Thoracic aorta (tissue), 2 donors: ENCODE measurements at regions not wholly inside any gene's neighbourhood (a gene's known extent, or its start where the extent isn't known, plus 50 kb on each side); places are given as distances from the start of the nearest gene placed in this dataset.

ENCODE experiments used
- ATAC-seq: fragments of 150-250 bp; one replicate; pipeline ENCODE4 v1.8.0; 2017; ENCODE audit warnings: low read depth; ENCODE audit not compliant: insufficient number of reproducible peaks, low FRiP score
- DNase-seq: peaks from one replicate; pipeline ENCODE4 v3.0.0-alpha.2; 2020; ENCODE audit warnings: low spot score
- H3K27ac ChIP-seq, 2 donors: fragments of 200-600 bp; sonication (generic); 1 replicate in 1 of 2; 2 replicates in 1 of 2; pipeline ENCODE4 v1.5.1; 2016; ENCODE audit warnings: mild to moderate bottlenecking in 2 of 2, moderate library complexity in 2 of 2
- H3K27me3 ChIP-seq: fragments of 200-600 bp; sonication (generic); replicated peaks from 2 replicates; pipeline ENCODE4 v1.6.0; 2016; ENCODE audit warnings: mild to moderate bottlenecking; ENCODE audit not compliant: insufficient read depth
- H3K36me3 ChIP-seq: fragments of 200-600 bp; sonication (generic); one replicate; pipeline ENCODE4 v1.5.1; 2016
- H3K4me1 ChIP-seq, 2 donors: fragments of 200-600 bp; sonication (generic); 1 replicate in 1 of 2; 2 replicates in 1 of 2; pipeline versions ENCODE4 v1.5.1 to v1.6.0; 2016; ENCODE audit warnings: low read depth in 2 of 2, mild to moderate bottlenecking in 1 of 2; ENCODE audit not compliant: control insufficient read depth in 1 of 2
- H3K4me3 ChIP-seq: fragments of 200-600 bp; sonication (generic); 2 replicates; pipeline ENCODE4 v1.5.1; 2016; ENCODE audit warnings: mild to moderate bottlenecking
- H3K9me3 ChIP-seq: fragments of 200-600 bp; sonication (generic); 2 replicates; pipeline ENCODE4 v1.5.1; 2016
- CTCF ChIP-seq: fragments of 200-600 bp; sonication (generic); IDR thresholded peaks from one replicate; pipeline ENCODE4 v1.5.1; 2019; ENCODE audit warnings: antibody characterized with exemption

- no peaks in the 10 kb centered on the region for H3K36me3 ChIP-seq
- no peaks in the 10 kb centered on the region for H3K27me3 ChIP-seq
- no peak for TF ChIP-seq CTCF
- no peak overlapping the region for H3K27ac ChIP-seq
- H3K9me3 ChIP-seq: peaks cover 6% of the 10 kb centered on the region
- H3K4me1 ChIP-seq: no peaks in the 10 kb centered on the region
- ATAC-seq (no peak), DNase-seq (no peak)
- no peak overlapping the region for H3K4me3 ChIP-seq
These were observed 1087.7 kb upstream of the ARRDC3 start for GRCh38 chr5:92470770-92471169.

- Histone ChIP-seq H3K27ac (no peak overlapping the region), H3K4me1 (no peaks in the 10 kb centered on the region), H3K4me3 (no peak overlapping the region), H3K36me3 (no peaks in the 10 kb centered on the region), H3K27me3 (no peaks in the 10 kb centered on the region), H3K9me3 (peaks cover 5% of the 10 kb centered on the region)
- DNase-seq (no peak), ATAC-seq (no peak)
- no peak for TF ChIP-seq CTCF
These were observed 1085.2 kb upstream of the ARRDC3 start for GRCh38 chr5:92468295-92468694.

- ATAC-seq: no peak
- no peak for TF ChIP-seq CTCF
- DNase-seq: no peak
- H3K36me3 ChIP-seq: no peaks in the 10 kb centered on the region
- H3K27me3 ChIP-seq: no peaks in the 10 kb centered on the region
- no peaks in the 10 kb centered on the region for H3K4me1 ChIP-seq
- no peaks in the 10 kb centered on the region for H3K9me3 ChIP-seq
- H3K27ac ChIP-seq: no peak overlapping the region
- no peak overlapping the region for H3K4me3 ChIP-seq
These were observed 1084.6 kb upstream of the ARRDC3 start for GRCh38 chr5:92467695-92468094.

- Histone ChIP-seq H3K4me3 (no peak overlapping the region), H3K27ac (no peak overlapping the region), H3K4me1 (no peaks in the 10 kb centered on the region), H3K9me3 (no peaks in the 10 kb centered on the region), H3K27me3 (no peaks in the 10 kb centered on the region), H3K36me3 (no peaks in the 10 kb centered on the region)
- no peak for ATAC-seq
- TF ChIP-seq CTCF: no peak
- DNase-seq: no peak
These were observed 1077.4 kb upstream of the ARRDC3 start for GRCh38 chr5:92460505-92460904.

GRCh38 chr5:92459654-92460053 is 1076.5 kb upstream of the ARRDC3 start:
- Histone ChIP-seq H3K4me1 (no peaks in the 10 kb centered on the region), H3K36me3 (no peaks in the 10 kb centered on the region), H3K9me3 (no peaks in the 10 kb centered on the region), H3K27ac (no peak overlapping the region), H3K4me3 (no peak overlapping the region), H3K27me3 (no peaks in the 10 kb centered on the region)
- DNase-seq: no peak
- ATAC-seq: no peak
- TF ChIP-seq CTCF: no peak
